NCI-H187 treated with DMSO at 0.1 percent for 48 hours (cell line): ENCODE measurements at regions not wholly inside any gene's neighbourhood (a gene's known extent, or its start where the extent isn't known, plus 50 kb on each side); places are given as distances from the start of the nearest gene placed in this dataset.

Source experiments
- DNase-seq: peaks from one replicate; lab custom pipeline; 2025; lab: John Stamatoyannopoulos, UW

GRCh38 chr7:46671108-46671769 is 750.2 kb upstream of the IGFBP3 start:
- no peak for DNase-seq

DNA sequence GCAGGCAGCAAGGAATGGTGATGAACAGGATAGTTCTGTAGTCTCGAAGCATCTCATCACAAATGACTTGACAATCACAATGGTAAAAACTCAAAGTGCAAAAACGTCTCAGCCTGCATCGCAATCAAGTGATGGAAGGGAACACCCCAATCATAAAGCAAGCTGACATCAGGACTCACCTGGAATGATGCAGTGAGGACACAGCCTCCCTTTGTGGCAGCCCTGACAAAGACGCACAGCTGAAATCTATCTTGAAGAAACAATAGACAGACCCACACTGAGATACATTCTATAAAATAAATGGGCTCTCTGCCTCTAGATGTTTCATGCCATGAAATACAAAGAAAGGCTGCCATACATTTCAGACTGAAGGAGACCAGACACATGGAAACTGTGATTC is 748.0 kb upstream of the IGFBP3 start:
- DNase-seq, result no peak

- no peak for DNase-seq
Measured at GRCh38 chr7:46664453-46664852, 743.4 kb upstream of the IGFBP3 start.

DNA sequence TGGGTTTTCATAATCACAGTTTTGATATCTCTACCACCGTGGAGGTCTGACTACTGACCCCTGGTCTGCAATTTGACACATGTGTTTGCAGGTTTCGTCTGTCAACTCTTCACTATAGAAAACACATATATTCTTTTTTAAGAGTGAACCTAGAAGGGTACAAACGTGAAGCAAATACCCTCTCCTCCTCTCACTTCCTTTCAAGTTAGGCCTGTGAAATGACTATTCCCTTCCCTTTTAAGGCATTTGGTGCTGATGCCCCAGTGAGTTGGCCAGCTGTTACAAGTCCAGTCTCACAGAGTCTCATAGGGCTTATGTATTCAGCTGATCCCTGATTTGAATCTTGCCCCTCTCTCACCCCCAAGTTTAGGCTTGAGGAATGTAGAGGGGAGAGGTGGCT is 742.0 kb upstream of the IGFBP3 start:
- DNase-seq, result no peak

DNA sequence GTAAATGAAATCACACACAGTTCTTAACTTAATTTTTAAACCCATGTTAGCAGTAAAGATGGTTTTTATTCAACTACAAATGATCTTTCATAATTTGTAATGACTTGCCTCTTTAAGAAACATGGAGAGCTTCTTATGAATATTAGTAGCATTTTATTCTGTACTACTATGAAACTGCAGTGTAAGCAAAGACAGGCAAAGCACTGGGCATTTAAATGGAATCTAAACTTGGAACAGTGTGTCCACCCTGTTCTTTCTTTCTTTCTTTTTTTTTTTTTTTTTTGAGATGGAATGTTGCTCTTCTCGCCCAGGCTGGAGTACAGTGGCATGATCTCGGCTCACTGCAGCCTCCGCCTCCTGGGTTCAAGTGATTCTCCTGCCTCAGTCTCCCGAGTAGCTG is 740.4 kb upstream of the IGFBP3 start:
- DNase-seq, result no peak

DNA sequence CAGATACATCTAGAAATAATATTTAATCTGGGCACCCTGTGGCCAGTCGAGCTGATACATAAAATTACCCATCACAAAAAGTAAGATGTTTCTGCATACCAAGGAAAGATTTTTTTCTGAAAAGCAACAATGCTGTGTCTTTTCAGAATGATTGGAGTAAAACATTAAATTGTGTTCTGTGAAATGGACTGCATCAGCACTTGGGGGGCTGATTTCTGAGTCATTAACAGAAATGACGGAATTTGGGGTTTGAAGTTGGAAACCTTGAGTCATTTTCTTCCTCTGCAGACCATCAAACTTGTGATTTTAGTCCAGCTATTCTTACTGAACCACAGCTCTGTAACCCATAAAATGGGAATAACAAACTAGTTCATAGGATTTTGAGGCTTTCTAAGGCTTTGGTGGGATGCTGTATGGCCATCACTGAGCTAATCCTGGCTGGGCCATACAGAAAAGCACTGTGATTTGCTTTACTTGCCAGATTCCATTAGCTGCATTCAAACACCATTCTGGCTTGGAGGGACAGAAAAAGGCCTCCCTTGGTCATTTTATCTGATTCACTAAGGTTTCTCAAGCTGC is 739.4 kb upstream of the IGFBP3 start:
- DNase-seq, result no peak

DNA sequence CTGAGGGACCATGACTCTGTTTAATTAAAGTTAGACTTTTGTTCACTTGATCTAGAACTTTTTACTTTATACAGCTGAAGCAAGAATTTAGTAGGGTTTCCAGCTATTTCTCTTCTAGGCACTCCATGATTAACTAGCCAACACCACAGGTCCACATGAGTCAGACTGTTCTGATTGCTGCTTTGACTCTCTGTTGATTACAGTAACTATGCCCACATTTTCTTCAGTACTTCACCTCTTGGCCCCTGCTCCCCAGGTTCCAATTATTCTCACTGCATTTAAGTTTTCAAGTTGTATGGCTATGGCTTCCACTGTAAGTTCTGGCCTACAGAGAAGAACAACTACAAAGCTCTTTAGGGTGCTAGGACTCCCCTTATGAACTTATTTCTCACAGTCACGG is 737.2 kb upstream of the IGFBP3 start:
- DNase-seq, result no peak

DNA sequence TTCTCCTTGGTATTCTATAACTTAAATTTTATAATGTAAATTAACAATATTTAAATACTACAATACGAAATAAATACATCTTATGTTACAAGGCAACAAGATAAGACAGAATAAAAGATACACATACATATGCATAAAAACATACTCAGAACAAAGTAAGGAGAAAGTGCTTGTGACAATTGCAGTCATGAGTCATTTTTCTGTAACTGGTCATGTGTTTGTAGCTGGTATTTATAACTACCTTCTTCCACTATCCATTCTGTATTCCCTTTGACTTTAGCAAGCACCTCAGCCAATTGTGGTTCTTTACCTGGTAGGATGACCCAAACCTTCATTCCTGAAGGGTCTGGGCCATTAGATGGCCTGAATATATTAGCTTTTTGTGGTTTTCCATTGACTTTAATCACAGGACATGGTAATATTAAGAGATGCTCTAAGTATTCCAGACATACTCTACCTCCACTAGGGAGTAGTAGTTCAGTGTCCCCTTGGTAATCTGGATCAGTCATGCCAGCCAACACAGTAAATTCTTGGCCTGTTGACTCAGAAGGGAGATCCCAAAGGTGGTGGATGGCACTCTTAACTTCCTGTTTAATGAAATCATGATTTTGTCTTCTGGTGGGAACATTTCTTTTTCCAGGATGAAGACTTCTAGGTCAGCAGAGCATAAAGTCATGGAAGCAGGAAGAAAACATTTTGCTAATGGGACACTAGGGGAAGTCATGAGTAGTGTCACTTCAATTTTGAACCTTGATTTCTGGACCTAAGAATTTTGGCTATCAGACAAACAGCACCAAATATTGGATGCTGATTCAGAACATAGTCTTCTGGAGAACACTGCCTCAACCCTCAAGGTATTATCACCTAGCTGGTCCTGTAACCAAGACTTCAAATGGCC is 733.7 kb upstream of the IGFBP3 start:
- no peak for DNase-seq

DNA sequence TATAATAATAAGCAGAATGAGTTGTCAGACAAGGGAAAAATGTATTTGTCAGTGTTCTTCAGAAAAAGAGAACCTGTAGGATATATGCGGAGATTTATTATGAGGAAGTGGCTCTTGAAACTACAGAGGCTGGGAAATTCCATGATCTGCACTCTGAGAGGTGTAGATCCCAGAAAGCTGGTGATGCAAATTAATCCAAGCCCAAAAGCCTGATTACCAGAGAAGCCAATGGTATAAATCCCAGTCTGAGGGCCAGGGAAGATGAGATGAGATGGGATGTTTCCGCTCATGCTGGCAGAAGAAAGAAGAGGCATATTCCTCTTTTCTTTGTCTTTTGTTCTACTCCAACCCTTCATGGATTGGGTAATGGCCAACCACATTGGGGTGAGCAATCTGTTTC is 732.8 kb upstream of the IGFBP3 start:
- no peak for DNase-seq

- DNase-seq, result no peak
Measured at GRCh38 chr7:46652317-46652716, 731.2 kb upstream of the IGFBP3 start.

GRCh38 chr7:46651561-46652088 is 730.6 kb upstream of the IGFBP3 start:
- DNase-seq, result no peak

DNA sequence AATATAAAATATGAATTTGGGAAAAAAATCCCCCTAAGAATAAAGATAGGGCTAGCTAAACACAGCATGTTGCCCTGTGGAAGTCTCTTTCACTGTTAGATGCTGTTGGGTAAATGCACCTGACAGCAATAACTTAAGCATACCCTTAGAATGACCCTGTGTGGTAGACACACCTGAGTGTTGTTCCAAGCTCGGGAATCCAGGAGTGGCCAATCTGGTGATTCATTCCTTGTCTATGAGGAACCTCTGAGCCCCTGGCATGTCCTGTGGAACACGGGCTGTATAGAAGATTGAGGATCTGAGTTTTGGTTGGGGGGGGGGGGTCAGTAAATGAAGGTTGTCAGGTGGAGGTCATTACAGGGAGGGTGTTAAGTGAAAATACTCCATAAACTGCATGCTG is 730.0 kb upstream of the IGFBP3 start:
- DNase-seq, result no peak

DNA sequence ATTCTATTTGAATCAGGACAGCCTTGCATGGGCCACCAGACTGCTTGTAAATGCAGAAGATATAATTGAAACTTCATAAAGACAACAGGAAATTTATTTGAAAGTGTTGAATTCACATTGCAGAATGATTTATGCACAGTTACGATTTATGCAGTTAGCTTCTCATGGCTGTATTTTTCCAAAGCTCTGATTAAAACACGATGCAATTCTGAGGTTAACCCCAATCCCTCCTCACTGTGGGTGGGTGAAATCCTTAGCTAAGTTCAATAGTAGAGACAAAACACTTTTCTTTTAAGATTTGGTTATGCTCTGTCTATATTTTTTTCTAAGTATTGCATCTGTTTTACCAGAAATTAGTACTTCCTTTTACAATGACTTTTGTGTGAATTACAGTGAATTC is 728.8 kb upstream of the IGFBP3 start:
- no peak for DNase-seq

- DNase-seq, result no peak
Measured at GRCh38 chr7:46637793-46638735, 717.0 kb upstream of the IGFBP3 start.

- DNase-seq, result no peak
Measured at GRCh38 chr7:46636022-46636421, 715.0 kb upstream of the IGFBP3 start.

DNA sequence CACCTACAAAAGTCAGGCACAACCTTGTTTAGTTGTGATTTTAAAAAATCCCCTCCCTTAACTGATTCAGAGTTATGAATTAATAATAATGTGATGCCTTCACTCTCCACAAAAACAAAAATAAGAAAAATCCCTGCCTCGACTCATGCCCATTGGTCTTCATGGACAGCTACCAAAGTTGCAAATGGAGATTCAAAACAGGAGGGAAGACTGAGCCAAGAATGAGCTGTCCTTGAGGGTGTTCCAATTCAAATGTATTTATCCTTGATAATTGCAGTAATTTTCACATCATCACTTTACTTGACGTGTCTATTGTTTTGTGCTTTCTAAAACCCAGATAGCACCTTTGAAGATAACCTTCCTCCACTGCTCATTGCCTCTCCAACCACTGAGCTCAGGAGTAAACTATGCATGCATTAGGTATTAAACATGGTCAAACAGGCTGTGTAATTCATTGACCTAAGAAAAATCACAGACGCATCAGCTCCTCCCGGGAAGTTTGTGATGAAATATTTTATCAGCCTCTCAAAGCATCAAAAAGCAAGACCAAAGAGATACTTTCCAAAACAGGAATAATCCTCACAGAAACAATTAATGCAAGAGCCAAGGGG is 712.7 kb upstream of the IGFBP3 start:
- DNase-seq, result no peak

DNA sequence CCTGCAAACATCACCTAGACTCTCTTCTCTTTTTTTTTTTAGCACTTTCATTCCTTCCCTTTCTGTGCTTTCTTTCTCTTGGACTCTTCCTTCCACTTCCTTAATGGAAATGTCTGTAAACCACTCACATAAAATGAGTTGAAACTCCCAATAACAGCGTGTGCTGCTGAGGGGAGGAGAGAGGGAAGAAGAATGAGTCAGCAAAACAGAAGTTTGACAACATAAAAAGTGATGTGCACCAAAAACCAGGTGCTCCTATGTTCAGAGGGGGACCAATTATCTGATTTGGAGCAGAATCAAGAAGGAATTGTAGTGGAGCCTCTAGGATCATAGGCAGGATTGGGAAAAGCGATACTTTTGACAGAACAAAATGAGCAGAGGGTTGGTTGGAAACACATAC is 712.1 kb upstream of the IGFBP3 start:
- DNase-seq, result no peak

DNA sequence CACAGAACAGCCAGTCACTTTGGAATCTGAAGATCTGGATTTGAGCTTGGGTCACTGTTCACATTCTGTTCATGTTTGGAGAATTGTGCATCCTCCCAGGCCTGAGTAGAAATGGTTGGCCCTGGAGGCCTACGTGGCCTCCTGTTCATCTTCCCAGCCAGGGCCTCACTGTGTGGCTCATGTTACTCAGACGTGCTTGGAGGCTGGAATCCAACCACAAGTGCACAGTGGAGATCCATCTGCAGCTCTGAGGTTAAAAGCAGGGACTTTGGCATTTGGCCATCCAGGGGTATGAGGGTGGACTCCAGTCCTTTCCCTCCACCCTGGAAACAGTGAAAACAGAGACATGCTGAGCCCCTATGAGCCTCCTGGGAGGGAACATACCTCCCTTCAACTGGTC is 709.0 kb upstream of the IGFBP3 start:
- DNase-seq, result no peak

GRCh38 chr7:46628389-46628788 is 707.3 kb upstream of the IGFBP3 start:
- DNase-seq, result no peak

DNA sequence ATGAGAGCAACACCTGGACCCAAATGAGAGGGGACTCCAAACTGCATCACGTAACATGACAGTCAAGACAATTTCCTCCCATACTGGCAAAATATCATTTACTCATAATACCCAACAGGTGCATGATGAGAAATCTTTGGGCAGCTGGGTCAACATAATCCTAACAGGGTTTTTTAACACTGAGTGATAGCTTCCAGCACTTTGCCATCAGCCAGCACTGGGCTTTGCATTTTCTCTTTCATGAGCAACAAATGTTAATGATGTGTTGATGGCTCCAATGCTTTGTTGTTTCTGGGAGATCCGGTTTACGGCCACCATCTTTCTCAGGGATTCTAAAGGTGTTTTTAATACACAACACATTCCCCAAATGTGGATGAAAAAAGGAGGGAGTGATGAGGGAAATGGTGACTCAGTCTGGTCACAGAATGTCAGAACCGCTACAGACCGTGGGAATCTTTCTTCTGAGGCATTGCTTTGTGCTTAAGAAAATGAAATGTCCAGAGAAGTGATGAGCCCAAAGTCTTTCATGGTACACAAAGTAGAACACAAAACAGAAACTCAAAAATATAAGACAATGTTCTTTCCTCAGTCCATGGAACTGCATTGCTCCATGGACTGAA is 705.7 kb upstream of the IGFBP3 start:
- no peak for DNase-seq

DNA sequence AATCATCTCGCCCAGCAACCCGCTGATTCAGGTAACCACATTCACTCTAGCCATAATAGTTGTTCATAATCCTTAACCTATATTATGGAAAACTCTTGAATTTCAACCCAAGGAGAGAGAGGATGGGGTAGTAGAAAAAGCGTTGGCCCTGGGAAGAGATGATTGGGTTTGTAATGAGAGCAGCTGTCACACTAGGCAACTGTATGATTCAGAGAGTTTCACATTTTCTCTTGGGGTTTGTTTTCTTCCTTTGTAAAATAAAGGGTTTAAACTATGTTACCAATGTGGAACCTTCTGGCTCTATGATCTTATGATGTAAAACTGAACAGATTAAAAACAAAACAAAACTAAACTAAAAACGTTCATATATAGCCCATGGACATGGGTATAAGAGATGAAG is 705.2 kb upstream of the IGFBP3 start:
- DNase-seq, result no peak
